SK-N-SH (cell line): ENCODE measurements at regions not wholly inside any gene's neighbourhood (a gene's known extent, or its start where the extent isn't known, plus 50 kb on each side); places are given as distances from the start of the nearest gene placed in this dataset.

Source experiments
- CTCF ChIP-seq: fragments of 200-600 bp; sonication (generic); IDR thresholded peaks from 2 replicates; pipeline ENCODE4 v1.6.1; 2017; ENCODE audit warnings: antibody characterized with exemption, mild to moderate bottlenecking, moderate library complexity
- FOSL2 ChIP-seq: IDR thresholded peaks from 2 replicates; pipeline ENCODE4 v1.4.0; 2012; ENCODE audit warnings: low read depth, mild to moderate bottlenecking, moderate library complexity, borderline replicate concordance
- RAD21 ChIP-seq: IDR thresholded peaks from 2 replicates; pipeline ENCODE4 v1.6.1; 2012; ENCODE audit warnings: mild to moderate bottlenecking, low read length
- SIN3A ChIP-seq: IDR thresholded peaks from 2 replicates; pipeline ENCODE4 v1.6.1; 2012; ENCODE audit warnings: low read depth, mild to moderate bottlenecking, low read length, moderate library complexity, borderline replicate concordance
- TF ChIP-seq, protein P1 (sequence below): IDR thresholded peaks from 2 replicates; pipeline ENCODE4 v1.6.1; 2012; ENCODE audit warnings: mild to moderate bottlenecking, low read depth, low read length, moderate library complexity

DNA sequence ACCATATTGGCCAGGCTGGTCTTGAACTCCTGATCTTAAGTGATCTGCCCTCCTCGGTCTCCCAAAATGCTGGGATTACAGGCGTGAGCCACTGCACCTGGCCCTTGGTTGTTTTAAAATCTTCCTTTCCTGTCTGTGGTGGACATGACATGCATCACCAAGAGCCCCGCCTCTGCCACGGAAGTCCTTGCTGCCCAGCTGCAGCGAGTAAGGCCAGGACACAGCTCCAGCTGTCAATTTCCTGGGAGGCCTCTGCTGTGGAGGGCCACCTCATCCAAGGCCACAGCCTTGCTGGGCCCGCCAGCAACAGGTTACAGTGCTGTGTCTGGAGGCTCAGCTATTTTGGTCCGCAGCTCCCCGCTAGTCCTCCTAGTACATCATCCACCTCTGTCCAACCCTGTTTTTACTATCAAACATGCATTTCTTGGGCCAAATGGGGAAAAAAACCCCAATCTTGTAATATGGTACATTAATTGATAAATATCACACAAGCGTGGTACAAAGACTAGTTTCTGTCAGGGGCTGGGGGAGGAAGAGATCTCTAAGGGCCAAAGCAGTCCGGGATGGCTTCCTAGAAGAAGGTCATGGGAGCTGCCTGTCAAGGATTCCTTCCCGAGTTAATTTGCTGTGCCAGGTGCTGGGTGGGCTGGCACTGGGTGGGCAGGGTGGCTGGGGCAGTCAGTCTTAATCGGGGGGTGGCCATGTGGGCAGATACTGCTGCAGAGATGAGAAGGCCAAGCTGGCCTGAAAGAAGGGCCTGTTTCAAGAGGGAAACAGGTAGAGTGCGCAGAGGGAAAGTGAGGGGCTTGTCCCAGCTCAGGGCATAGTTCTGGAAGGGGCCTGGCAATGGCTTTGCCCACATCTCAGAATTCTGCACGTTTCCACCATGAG is 100.5 kb downstream of the INHBB start:
- no peak for TF ChIP-seq CTCF
- no peak for TF ChIP-seq FOSL2
- no peak for TF ChIP-seq SIN3A
- no peak for TF ChIP-seq RAD21
- TF ChIP-seq, protein P1, sequence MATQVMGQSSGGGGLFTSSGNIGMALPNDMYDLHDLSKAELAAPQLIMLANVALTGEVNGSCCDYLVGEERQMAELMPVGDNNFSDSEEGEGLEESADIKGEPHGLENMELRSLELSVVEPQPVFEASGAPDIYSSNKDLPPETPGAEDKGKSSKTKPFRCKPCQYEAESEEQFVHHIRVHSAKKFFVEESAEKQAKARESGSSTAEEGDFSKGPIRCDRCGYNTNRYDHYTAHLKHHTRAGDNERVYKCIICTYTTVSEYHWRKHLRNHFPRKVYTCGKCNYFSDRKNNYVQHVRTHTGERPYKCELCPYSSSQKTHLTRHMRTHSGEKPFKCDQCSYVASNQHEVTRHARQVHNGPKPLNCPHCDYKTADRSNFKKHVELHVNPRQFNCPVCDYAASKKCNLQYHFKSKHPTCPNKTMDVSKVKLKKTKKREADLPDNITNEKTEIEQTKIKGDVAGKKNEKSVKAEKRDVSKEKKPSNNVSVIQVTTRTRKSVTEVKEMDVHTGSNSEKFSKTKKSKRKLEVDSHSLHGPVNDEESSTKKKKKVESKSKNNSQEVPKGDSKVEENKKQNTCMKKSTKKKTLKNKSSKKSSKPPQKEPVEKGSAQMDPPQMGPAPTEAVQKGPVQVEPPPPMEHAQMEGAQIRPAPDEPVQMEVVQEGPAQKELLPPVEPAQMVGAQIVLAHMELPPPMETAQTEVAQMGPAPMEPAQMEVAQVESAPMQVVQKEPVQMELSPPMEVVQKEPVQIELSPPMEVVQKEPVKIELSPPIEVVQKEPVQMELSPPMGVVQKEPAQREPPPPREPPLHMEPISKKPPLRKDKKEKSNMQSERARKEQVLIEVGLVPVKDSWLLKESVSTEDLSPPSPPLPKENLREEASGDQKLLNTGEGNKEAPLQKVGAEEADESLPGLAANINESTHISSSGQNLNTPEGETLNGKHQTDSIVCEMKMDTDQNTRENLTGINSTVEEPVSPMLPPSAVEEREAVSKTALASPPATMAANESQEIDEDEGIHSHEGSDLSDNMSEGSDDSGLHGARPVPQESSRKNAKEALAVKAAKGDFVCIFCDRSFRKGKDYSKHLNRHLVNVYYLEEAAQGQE: no peak
